ENCODE measurements at regions not wholly inside any gene's neighbourhood (a gene's known extent, or its start where the extent isn't known, plus 50 kb on each side); places are given as distances from the start of the nearest gene placed in this dataset.

DNA sequence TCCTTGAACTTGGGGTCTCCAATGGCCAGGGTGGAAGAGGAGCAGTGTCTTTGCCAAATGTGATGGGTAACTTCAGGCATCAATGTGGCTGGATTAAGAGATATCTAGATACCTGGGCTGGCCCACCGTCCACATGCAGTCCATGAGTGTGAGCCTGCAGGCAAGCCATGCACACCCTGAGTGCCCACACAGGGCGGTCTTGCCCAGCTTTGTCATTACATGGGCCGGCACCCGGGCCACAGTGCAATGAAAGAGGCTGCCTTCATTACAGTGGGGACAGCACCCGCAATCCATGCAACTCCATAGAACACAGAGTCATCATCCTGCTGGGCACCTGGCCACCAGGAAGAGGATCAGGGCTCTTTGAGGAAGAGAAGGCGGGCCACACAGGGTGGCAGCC, 263.8 kb upstream of the IRX1 start:
- Histone ChIP-seq H3K27ac (no peak overlapping the region), H3K4me3 (no peak overlapping the region), H3K4me1 (no peaks in the 10 kb centered on the region), H3K4me2 (no peak overlapping the region), H3K9me3 (no peaks in the 10 kb centered on the region)
- ChIA-PET POLR2A (no interaction called here), CTCF (no interaction called here)
- DNase-seq (ENCODE audit: low read depth in 1 of 2, low spot score in 1 of 2) (no peak), ATAC-seq (no peak), FAIRE-seq (no peak)
- no peak for TF ChIP-seq HOXB5 (CRISPR knock-in tag; IDR thresholded peaks at IDR 0.05)
- TF ChIP-seq, protein P1, sequence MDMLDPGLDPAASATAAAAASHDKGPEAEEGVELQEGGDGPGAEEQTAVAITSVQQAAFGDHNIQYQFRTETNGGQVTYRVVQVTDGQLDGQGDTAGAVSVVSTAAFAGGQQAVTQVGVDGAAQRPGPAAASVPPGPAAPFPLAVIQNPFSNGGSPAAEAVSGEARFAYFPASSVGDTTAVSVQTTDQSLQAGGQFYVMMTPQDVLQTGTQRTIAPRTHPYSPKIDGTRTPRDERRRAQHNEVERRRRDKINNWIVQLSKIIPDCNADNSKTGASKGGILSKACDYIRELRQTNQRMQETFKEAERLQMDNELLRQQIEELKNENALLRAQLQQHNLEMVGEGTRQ (IDR thresholded peaks at IDR 0.05), result no peak
- TF ChIP-seq SMC3 (IDR thresholded peaks at IDR 0.05), result no peak
- TF ChIP-seq, protein P2, sequence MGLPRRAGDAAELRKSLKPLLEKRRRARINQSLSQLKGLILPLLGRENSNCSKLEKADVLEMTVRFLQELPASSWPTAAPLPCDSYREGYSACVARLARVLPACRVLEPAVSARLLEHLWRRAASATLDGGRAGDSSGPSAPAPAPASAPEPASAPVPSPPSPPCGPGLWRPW (IDR thresholded peaks at IDR 0.05), result no peak
- TF ChIP-seq, protein P3, sequence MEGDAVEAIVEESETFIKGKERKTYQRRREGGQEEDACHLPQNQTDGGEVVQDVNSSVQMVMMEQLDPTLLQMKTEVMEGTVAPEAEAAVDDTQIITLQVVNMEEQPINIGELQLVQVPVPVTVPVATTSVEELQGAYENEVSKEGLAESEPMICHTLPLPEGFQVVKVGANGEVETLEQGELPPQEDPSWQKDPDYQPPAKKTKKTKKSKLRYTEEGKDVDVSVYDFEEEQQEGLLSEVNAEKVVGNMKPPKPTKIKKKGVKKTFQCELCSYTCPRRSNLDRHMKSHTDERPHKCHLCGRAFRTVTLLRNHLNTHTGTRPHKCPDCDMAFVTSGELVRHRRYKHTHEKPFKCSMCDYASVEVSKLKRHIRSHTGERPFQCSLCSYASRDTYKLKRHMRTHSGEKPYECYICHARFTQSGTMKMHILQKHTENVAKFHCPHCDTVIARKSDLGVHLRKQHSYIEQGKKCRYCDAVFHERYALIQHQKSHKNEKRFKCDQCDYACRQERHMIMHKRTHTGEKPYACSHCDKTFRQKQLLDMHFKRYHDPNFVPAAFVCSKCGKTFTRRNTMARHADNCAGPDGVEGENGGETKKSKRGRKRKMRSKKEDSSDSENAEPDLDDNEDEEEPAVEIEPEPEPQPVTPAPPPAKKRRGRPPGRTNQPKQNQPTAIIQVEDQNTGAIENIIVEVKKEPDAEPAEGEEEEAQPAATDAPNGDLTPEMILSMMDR (IDR thresholded peaks at IDR 0.05), result no peak
- TF ChIP-seq FOSB (CRISPR knock-in tag; IDR thresholded peaks at IDR 0.05), result no peak
- TF ChIP-seq, protein P4, sequence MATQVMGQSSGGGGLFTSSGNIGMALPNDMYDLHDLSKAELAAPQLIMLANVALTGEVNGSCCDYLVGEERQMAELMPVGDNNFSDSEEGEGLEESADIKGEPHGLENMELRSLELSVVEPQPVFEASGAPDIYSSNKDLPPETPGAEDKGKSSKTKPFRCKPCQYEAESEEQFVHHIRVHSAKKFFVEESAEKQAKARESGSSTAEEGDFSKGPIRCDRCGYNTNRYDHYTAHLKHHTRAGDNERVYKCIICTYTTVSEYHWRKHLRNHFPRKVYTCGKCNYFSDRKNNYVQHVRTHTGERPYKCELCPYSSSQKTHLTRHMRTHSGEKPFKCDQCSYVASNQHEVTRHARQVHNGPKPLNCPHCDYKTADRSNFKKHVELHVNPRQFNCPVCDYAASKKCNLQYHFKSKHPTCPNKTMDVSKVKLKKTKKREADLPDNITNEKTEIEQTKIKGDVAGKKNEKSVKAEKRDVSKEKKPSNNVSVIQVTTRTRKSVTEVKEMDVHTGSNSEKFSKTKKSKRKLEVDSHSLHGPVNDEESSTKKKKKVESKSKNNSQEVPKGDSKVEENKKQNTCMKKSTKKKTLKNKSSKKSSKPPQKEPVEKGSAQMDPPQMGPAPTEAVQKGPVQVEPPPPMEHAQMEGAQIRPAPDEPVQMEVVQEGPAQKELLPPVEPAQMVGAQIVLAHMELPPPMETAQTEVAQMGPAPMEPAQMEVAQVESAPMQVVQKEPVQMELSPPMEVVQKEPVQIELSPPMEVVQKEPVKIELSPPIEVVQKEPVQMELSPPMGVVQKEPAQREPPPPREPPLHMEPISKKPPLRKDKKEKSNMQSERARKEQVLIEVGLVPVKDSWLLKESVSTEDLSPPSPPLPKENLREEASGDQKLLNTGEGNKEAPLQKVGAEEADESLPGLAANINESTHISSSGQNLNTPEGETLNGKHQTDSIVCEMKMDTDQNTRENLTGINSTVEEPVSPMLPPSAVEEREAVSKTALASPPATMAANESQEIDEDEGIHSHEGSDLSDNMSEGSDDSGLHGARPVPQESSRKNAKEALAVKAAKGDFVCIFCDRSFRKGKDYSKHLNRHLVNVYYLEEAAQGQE (IDR thresholded peaks at IDR 0.05), result no peak
- TF ChIP-seq, protein P5, sequence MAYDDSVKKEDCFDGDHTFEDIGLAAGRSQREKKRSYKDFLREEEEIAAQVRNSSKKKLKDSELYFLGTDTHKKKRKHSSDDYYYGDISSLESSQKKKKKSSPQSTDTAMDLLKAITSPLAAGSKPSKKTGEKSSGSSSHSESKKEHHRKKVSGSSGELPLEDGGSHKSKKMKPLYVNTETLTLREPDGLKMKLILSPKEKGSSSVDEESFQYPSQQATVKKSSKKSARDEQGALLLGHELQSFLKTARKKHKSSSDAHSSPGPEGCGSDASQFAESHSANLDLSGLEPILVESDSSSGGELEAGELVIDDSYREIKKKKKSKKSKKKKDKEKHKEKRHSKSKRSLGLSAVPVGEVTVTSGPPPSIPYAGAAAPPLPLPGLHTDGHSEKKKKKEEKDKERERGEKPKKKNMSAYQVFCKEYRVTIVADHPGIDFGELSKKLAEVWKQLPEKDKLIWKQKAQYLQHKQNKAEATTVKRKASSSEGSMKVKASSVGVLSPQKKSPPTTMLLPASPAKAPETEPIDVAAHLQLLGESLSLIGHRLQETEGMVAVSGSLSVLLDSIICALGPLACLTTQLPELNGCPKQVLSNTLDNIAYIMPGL (CRISPR knock-in tag; IDR thresholded peaks at IDR 0.05; ENCODE audit: borderline replicate concordance), result no peak
- no peak for TF ChIP-seq HOXA7 (CRISPR knock-in tag; IDR thresholded peaks at IDR 0.05)
- no peak for TF ChIP-seq GATA3 (IDR thresholded peaks at IDR 0.05; ENCODE audit: borderline replicate concordance)
- no peak for TF ChIP-seq FOSL2 (IDR thresholded peaks at IDR 0.05)
- TF ChIP-seq FOSL2 (CRISPR knock-in tag; IDR thresholded peaks at IDR 0.05), result no peak
- TF ChIP-seq RNF2 (IDR thresholded peaks at IDR 0.05; ENCODE audit: borderline replicate concordance, low read depth), result no peak
- no peak for TF ChIP-seq MAZ (IDR thresholded peaks at IDR 0.05; ENCODE audit: borderline replicate concordance, low read depth, low read length)
- TF ChIP-seq HOXB13 (CRISPR knock-in tag; IDR thresholded peaks at IDR 0.05; ENCODE audit: low read depth), result no peak
- TF ChIP-seq POLR2A (IDR thresholded peaks at IDR 0.05; ENCODE audit: low read length), result no peak
- no peak for TF ChIP-seq NFE2L2 (conservative IDR thresholded peaks at IDR 0.05; ENCODE audit: low read length)
- no peak for TF ChIP-seq CBX2 (IDR thresholded peaks at IDR 0.05; ENCODE audit: borderline replicate concordance, low read depth)
- TF ChIP-seq PHF8 (IDR thresholded peaks at IDR 0.05; ENCODE audit: borderline replicate concordance, low read depth), result no peak
- TF ChIP-seq JUN (IDR thresholded peaks at IDR 0.05), result no peak
- whole genome bisulfite sequencing (ENCODE audit: missing lambda C conversion rate), result 8% methylated on average over 5 of the region's 6 CpGs

DNA sequence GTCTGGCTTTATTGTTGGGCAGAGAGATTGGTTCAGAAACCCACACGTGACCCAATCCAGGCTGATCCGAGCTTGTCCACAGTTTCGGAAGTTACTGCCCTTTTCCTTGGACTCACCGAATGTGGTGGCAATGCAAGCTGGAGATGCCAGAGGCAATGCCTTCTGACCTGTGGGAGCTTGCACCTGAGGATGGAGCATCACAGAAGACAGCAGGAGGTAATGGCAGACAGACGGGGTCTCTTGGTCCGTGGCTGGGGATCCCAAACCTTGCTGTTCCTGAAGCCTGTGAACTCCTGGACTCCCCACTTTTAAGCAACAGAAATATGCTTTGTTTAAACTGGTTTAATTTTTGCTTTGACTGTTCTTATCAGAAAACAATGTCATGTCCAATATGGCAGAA, 265.2 kb upstream of the IRX1 start:
- H3K4me2 ChIP-seq, result no peak overlapping the region
- WGBS (ENCODE audit: missing lambda C conversion rate), result 0% methylated on average over 2 of the region's 6 CpGs
- TF ChIP-seq, protein P3 (IDR thresholded peaks at IDR 0.05), result no peak
- TF ChIP-seq RNF2 (IDR thresholded peaks at IDR 0.05; ENCODE audit: borderline replicate concordance, low read depth) (no peak), TFCP2L1 (CRISPR knock-in tag; IDR thresholded peaks at IDR 0.05) (no peak), MAZ (IDR thresholded peaks at IDR 0.05; ENCODE audit: borderline replicate concordance, low read depth, low read length) (no peak), RAD21 (conservative IDR thresholded peaks at IDR 0.05 in 1 of 2, IDR thresholded peaks at IDR 0.05 in 1 of 2) (no peak), HOXB5 (CRISPR knock-in tag; IDR thresholded peaks at IDR 0.05) (no peak), RCOR1 (IDR thresholded peaks at IDR 0.05; ENCODE audit: low read depth, low read length) (no peak), CBX8 (IDR thresholded peaks at IDR 0.05) (no peak), SREBF2 (IDR thresholded peaks at IDR 0.05) (no peak), EHF (CRISPR knock-in tag; IDR thresholded peaks at IDR 0.05) (no peak)
- TF ChIP-seq, protein P6, sequence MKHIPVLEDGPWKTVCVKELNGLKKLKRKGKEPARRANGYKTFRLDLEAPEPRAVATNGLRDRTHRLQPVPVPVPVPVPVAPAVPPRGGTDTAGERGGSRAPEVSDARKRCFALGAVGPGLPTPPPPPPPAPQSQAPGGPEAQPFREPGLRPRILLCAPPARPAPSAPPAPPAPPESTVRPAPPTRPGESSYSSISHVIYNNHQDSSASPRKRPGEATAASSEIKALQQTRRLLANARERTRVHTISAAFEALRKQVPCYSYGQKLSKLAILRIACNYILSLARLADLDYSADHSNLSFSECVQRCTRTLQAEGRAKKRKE (CRISPR knock-in tag; IDR thresholded peaks at IDR 0.05; ENCODE audit: low read depth), result no peak
- FAIRE-seq, result no peak
- H3K9me3 ChIP-seq, result no peaks in the 10 kb centered on the region
- H3K4me3 ChIP-seq, result no peak overlapping the region
- no peak for DNase-seq (ENCODE audit: low read depth in 1 of 2, low spot score in 1 of 2)
- no peak for ATAC-seq
- ChIA-PET POLR2A (no interaction called here), CTCF (no interaction called here)
- H3K27ac ChIP-seq, result no peak overlapping the region
- no peaks in the 10 kb centered on the region for H3K4me1 ChIP-seq

Measured in A549 (cell line).